ENCODE measurements at regions not wholly inside any gene's neighbourhood (a gene's known extent, or its start where the extent isn't known, plus 50 kb on each side); places are given as distances from the start of the nearest gene placed in this dataset.
A peak's percentile ranks its signal among the peaks of the same experiment; 100 is the strongest.

DNA sequence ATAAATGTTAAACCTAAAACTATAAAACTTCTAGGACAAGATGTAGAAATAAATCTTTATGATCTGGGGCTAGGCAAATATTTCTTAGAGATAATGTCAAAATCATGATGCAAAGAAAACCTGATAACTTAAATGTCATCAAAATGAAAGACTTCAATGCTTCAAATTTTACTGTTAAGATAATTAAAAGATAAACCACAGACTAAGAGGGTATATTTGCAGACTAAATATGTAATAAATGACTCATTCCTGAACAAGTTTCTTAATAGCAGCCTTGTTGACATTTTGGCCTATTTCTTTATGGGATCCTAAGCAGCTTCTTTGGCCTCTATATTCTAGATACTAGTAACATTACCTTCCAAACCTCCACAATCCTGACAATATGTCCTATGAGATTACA lies 2878.3 kb upstream of the PCDH20 start:
- no peak overlapping the region for H2BK20ac ChIP-seq (ENCODE audit: low read depth, low read length)
- H2BK5ac ChIP-seq (ENCODE audit: low read depth, low read length, poor library complexity, severe bottlenecking), result no peak overlapping the region
- H2AFZ ChIP-seq (replicated peaks; ENCODE audit: low read length, poor library complexity), result no peak overlapping the region
- no peak overlapping the region for H3K27ac ChIP-seq (ENCODE audit: insufficient read depth, low read length)
- CTCF ChIA-PET, result no interaction called here
- no TSS peak for BruUV-seq (replicated peaks)
- H2AK9ac ChIP-seq (replicated peaks; ENCODE audit: low read depth, low read length, poor library complexity), result no peak overlapping the region
- H3K9me3 ChIP-seq (ENCODE audit: control insufficient read depth, insufficient read depth, low read length), result no peaks in the 10 kb centered on the region
- H3K56ac ChIP-seq (ENCODE audit: extremely low read depth, insufficient read depth, low read length), result no peak overlapping the region
- H4K20me1 ChIP-seq (ENCODE audit: insufficient read depth, low read length), result no peaks in the 10 kb centered on the region
- no peaks in the 10 kb centered on the region for H3K36me3 ChIP-seq (ENCODE audit: control insufficient read depth, insufficient read depth, low read length)
- dilution Hi-C loops (cut with HindIII; ENCODE audit: low sequenced_read_pairs, unreplicated experiment), result no loop called here
- H3K4me3 ChIP-seq (ENCODE audit: insufficient read depth, low read depth, low read length), result no peak overlapping the region
- H3K9ac ChIP-seq (ENCODE audit: low read depth, low read length), result no peak overlapping the region
- H4K91ac ChIP-seq (ENCODE audit: insufficient read depth, low read depth, low read length), result no peak overlapping the region
- no peak overlapping the region for H4K5ac ChIP-seq (ENCODE audit: low read depth, low read length)
- no peak overlapping the region for H3K18ac ChIP-seq (ENCODE audit: low read depth, low read length)
- H4K8ac ChIP-seq (ENCODE audit: low read depth in 2 of 2, low read length in 2 of 2), result no peak overlapping the region
- no peaks in the 10 kb centered on the region for H3K79me1 ChIP-seq (ENCODE audit: low read depth in 1 of 2, low read length in 2 of 2)
- H2BK120ac ChIP-seq (ENCODE audit: low read depth, low read length), result no peak overlapping the region
- no peak overlapping the region for H2BK15ac ChIP-seq (ENCODE audit: low read depth, low read length)
- in situ Hi-C loops (cut with MboI; ENCODE audit: low sequenced_read_pairs), result no loop called here
- H3K4me2 ChIP-seq (ENCODE audit: low read depth, low read length), result no peak overlapping the region
- no peak overlapping the region for H2AK5ac ChIP-seq (ENCODE audit: low read depth, low read length)
- ATAC-seq (ENCODE audit: low read depth) (peak; percentile 54; the same call in 1 of the 2 replicates), DNase-seq (peak; percentile 28)
- H3K27me3 ChIP-seq (ENCODE audit: control insufficient read depth, insufficient read depth, low read length), result no peaks in the 10 kb centered on the region
- POLR2A ChIA-PET (ENCODE audit: unreplicated experiment), result no interaction called here
- intact Hi-C loops (cut with micrococcal nuclease), result no loop called here
- H3K14ac ChIP-seq (replicated peaks; ENCODE audit: low read depth, low read length), result no peak overlapping the region
- H3K4ac ChIP-seq (ENCODE audit: low read depth, low read length), result no peak overlapping the region
- H3K4me1 ChIP-seq (ENCODE audit: control insufficient read depth, insufficient read depth, low read length), result no peaks in the 10 kb centered on the region
- no peak for TF ChIP-seq RAD21 (IDR thresholded peaks at IDR 0.05; ENCODE audit: low read length)
- peak; percentile 33; the same call in 1 of the 2 replicates for TF ChIP-seq FOS (IDR thresholded peaks at IDR 0.05; ENCODE audit: low read depth, low read length)
- TF ChIP-seq RCOR1 (IDR thresholded peaks at IDR 0.05; ENCODE audit: insufficient replicate concordance, low read length), result no peak
- no peak for TF ChIP-seq SMC3 (IDR thresholded peaks at IDR 0.05; ENCODE audit: low read depth, low read length)
- H3K9me1 ChIP-seq (ENCODE audit: insufficient read depth, low read length), result no peaks in the 10 kb centered on the region
- H3K23ac ChIP-seq (ENCODE audit: low read depth, low read length), result no peak overlapping the region
